NCI-H1092 (cell line): ENCODE measurements at regions not wholly inside any gene's neighbourhood (a gene's known extent, or its start where the extent isn't known, plus 50 kb on each side); places are given as distances from the start of the nearest gene placed in this dataset.

Experiments used
- DNase-seq: peaks from one replicate; lab custom pipeline; 2025; lab: John Stamatoyannopoulos, UW

GRCh38 chr3:193929921-193930646 is 205.9 kb upstream of the HES1 start:
- DNase-seq: no peak

DNA sequence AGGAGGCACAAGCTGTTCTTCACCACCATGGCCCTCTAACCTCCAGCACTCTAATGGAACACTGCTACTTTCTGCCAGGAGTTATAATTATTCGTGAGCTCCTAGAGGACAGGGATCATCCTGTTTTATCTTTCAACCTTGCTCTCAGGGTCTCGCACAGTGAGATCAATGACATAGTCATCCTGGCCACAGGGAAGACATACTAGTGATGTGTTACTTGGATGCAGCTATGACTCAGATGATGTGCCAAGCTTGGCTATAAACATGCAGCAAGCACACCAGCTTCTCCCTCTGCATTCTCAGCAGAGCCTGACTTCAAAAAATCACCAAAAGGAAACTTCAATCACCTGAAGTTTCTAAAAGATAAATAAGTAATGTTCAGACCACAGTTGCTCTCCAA is 203.8 kb upstream of the HES1 start:
- DNase-seq: no peak

- no peak for DNase-seq
Observed at GRCh38 chr3:193932576-193932975, 203.4 kb upstream of the HES1 start.

- no peak for DNase-seq
Observed at GRCh38 chr3:193933451-193933850, 202.5 kb upstream of the HES1 start.

DNA sequence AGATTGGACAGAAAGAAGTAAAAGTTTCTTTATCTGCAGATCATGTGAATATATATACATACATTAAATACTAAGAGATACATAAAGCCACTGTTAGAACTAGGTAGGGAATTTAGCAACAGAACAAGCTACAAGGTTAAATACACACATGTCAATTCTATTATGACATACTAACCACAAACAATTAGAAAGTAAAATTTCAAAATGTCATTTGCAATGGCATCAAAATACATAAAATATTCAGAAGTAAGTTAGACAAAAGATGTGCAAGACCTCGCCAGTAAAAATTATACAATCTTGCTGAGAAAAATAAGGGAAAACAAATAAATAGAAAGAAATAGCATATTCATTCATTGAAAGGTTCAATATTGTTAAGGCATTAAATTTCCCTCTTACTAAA is 200.0 kb upstream of the HES1 start:
- DNase-seq: no peak

GRCh38 chr3:193938613-193939012 is 197.3 kb upstream of the HES1 start:
- peak; percentile 74 for DNase-seq

GRCh38 chr3:193939527-193939926 is 196.4 kb upstream of the HES1 start:
- DNase-seq: no peak

DNA sequence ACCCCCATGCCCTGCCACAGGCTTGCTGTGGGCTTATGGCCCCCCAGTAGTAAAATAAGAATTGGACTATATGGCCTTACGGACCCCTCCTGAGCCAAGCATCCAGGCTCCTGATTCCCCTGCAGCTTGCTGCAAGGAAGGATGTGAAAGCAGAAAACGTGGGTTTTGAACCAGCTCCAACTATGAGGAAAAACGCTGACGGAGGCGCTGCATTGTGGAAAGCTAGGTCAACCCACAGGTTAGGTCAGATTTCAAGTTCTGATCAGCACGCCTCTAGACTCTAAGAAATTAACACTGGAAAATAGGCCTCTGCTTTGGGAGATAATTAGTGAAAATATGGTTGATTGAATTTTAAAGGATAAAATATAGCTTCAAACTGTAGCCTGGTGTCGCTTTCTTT is 195.4 kb upstream of the HES1 start:
- no peak for DNase-seq

DNA sequence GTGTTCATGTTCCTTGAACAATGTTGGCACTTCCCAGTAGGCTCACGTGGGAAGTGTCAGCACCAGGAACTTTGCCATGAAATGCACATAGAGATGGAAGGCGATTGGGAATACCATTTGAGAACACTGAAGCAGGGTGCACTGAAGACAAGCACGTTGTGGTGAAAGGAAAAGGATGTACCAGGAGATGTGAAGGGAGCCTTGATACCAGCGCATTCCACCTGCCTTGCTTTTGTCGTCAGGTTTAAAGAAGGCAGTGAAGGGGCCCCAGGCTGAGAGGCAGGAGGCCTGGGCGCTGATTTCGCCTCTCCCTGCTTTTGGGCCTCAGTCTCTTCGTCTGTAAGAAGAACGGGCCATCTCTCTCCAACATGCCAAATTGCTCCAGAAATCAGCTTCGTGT is 194.5 kb upstream of the HES1 start:
- no peak for DNase-seq

GRCh38 chr3:193942516-193943055 is 193.4 kb upstream of the HES1 start:
- DNase-seq: no peak

DNA sequence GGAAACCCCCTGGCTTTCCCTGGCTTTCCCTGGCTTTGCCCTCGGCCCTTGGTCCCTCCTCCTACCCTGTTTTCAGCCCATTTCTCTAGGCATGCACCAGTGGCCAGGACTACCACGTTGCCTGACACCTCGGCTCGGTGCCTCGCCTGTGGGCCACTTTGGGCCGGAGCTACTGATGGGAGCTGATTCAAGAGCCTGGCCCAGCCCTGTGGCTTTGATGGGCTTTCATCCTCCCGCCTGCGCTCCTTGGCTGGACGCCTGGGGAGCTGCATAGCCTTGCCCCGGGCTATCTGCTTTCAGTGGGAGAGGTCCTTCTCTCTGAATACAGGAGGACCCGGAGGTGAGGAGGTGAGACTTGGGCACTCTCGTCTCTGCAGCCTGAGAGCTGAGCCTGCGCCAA is 192.7 kb upstream of the HES1 start:
- DNase-seq: no peak

DNA sequence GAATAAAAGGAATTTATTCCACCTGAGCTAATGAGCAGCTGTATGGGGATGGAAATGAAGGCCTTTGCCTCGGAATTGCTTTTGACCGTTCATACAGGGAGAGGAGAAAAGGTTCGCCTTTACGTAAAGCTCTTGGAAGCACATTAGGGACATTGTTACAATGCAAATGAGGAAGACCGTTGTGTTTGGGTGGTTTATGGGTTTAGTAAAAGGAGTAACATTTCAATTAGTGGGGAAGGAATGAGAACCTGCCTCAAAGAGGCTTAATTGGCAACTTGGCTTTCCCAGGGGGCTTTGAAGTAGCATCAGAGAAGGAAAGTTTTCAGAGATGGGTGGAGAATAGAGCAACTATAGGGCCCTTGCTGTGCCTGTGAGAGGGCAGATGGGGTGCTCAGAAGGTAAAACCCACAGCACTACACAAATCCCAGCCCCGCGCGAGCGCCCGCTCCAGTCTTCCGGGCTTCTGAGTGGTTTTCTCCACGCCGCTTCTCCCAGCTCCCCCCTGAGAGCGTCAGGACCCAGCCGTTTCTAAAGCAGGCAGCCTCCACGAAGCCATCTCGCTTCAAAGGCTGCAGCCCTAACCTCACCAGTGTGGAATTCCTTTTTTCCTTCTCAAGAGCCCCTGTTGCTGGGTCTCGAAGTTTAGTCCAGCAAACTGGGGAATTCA is 192.0 kb upstream of the HES1 start:
- DNase-seq: no peak

GRCh38 chr3:193944518-193944884 is 191.4 kb upstream of the HES1 start:
- no peak for DNase-seq

DNA sequence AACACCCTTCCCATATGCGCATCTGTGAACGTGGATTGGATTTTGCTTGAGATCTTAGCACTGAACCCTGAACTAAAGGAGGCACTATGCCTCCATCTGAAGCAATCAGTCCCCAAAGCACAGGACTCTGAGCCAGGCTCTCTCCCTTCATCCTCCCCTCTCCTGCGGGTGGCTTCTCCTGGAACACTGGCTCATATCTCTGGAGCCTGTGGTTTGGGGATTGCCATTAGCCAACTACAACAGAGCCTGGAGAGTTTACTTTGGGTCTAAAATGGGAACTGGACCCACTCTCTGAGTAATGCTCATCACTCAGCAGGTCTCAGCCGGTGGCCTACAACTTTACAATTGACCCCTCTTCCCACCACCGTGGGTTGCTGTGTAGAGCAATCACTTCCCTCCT is 190.8 kb upstream of the HES1 start:
- no peak for DNase-seq

- peak; percentile 28 for DNase-seq
Observed at GRCh38 chr3:193946945-193947344, 189.0 kb upstream of the HES1 start.

GRCh38 chr3:193947596-193947995 is 188.4 kb upstream of the HES1 start:
- no peak for DNase-seq

DNA sequence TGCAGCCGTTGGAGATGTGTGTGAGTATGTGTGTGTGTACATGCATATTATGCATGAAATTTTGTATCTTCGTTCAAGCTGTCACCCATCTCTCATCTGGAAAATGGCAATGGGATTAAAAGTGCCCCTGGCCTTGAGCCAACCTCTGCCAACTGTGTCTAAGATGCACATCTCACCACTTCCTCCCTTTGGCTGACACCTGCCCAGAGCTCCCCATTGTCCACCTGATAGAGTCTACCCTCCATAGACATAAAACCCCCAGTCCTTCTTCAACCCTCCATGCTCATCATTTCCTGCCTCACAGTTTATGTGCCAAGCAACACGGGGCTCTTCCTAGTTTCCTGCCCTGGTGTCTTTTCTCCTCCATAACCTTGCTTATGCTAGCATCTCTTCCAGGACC is 187.5 kb upstream of the HES1 start:
- DNase-seq: no peak

GRCh38 chr3:193951859-193952258 is 184.1 kb upstream of the HES1 start:
- no peak for DNase-seq

DNA sequence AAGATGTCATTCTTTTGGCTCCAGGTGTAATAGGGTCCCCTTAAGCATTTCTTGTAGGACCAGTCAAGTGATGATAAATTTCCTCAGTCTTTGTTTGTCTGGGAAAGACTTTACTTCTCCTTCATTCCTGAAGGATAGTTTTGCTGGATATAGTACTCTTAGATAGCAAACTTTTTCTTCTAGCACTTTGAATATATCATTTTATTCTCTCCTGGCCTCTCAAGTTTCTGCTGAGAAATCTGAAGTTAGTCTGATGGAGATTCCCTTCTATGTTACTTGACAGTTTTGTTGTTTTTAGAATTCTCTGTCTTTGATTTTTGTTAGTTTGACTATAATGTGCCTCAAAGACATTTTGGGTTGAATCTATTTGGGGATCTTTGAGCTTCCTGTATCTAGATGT is 181.2 kb upstream of the HES1 start:
- no peak for DNase-seq

- no peak for DNase-seq
Observed at GRCh38 chr3:193955719-193956118, 180.2 kb upstream of the HES1 start.

DNA sequence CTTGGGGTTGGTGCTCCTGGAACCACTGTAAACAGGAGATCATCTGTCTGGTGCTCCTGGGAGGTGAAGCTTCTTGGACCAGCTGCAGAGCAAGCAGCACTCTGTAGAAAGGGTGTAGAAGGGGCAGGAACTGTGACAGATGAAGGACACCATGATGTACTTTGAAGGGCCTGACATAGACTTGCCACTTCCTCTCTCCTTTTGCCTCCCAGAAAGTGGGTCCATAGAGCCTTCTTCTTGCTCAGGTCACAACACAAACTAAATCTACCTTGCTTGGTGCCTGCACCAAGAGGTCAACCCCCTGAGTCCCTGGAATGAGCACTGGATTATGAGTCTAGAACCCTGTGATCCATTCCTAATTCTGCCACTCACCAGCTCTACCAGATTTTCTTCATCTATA is 176.1 kb upstream of the HES1 start:
- no peak for DNase-seq

DNA sequence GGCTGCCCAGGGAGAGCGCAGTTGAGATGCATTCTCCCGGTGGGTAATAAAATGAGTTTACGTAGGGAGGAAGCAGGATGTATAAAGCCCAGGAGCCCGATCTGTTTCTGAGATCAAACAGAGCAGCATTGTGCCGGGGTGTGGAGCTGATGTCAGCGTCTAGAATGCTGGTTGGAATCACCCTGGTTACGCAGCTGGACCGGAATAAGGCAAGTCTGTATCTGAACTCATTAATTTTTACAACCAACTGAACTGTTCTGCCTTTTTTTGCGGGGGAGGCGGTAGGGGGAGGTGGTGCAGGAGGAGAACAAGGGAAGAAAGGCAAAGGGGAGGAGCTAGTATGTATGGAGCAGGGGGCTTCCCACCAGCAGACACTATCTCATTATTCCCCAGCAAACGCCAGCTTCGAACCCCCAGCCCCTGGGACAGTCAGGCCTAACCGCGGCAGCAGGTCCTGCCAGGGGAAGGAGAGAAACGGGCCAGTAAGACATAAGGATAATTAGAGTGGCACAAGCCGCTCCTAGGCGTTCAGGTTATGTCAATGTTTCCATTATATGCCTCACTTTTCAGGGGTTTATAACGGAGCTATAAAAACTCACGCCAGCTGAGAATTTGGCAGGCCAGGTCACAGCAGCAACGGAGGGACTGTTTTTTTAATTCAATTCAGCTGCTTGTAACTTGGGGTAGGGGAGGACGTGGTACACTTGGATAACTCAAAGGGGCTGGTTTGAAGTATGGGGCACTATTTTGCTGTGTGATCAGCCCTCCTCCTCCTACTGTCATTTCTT is 175.3 kb upstream of the HES1 start:
- no peak for DNase-seq
